ENCODE measurements at regions not wholly inside any gene's neighbourhood (a gene's known extent, or its start where the extent isn't known, plus 50 kb on each side); places are given as distances from the start of the nearest gene placed in this dataset.

GRCh38 chr4:129428454-129428853 lies 332.5 kb downstream of the C4orf33 start:
- no peaks in the 10 kb centered on the region for H3K27me3 ChIP-seq (ENCODE audit: control insufficient read depth, insufficient read depth, low read length)
- no peak overlapping the region for H3K4me2 ChIP-seq (ENCODE audit: low read depth, low read length)
- H3K4ac ChIP-seq (ENCODE audit: low read depth, low read length) = no peak overlapping the region
- no peak overlapping the region for H2BK15ac ChIP-seq (ENCODE audit: low read depth, low read length)
- no peak overlapping the region for H3K23ac ChIP-seq (ENCODE audit: low read depth, low read length)
- H4K20me1 ChIP-seq (ENCODE audit: insufficient read depth, low read length) = no peaks in the 10 kb centered on the region
- no peaks in the 10 kb centered on the region for H3K79me1 ChIP-seq (ENCODE audit: low read depth in 1 of 2, low read length in 2 of 2)
- ATAC-seq (ENCODE audit: low read depth) = no peak
- no peak overlapping the region for H4K91ac ChIP-seq (ENCODE audit: insufficient read depth, low read depth, low read length)
- H2AK9ac ChIP-seq (replicated peaks; ENCODE audit: low read depth, low read length, poor library complexity) = no peak overlapping the region
- dilution Hi-C loops (cut with HindIII; ENCODE audit: low sequenced_read_pairs, unreplicated experiment) = no loop called here
- H3K36me3 ChIP-seq (ENCODE audit: control insufficient read depth, insufficient read depth, low read length) = no peaks in the 10 kb centered on the region
- TF ChIP-seq SMC3 (IDR thresholded peaks at IDR 0.05; ENCODE audit: low read depth, low read length) = no peak
- TF ChIP-seq MAFK (IDR thresholded peaks at IDR 0.05; ENCODE audit: low read depth, low read length) = no peak
- TF ChIP-seq RFX5 (IDR thresholded peaks at IDR 0.05; ENCODE audit: low read depth, low read length) = no peak
- TF ChIP-seq, protein P1, sequence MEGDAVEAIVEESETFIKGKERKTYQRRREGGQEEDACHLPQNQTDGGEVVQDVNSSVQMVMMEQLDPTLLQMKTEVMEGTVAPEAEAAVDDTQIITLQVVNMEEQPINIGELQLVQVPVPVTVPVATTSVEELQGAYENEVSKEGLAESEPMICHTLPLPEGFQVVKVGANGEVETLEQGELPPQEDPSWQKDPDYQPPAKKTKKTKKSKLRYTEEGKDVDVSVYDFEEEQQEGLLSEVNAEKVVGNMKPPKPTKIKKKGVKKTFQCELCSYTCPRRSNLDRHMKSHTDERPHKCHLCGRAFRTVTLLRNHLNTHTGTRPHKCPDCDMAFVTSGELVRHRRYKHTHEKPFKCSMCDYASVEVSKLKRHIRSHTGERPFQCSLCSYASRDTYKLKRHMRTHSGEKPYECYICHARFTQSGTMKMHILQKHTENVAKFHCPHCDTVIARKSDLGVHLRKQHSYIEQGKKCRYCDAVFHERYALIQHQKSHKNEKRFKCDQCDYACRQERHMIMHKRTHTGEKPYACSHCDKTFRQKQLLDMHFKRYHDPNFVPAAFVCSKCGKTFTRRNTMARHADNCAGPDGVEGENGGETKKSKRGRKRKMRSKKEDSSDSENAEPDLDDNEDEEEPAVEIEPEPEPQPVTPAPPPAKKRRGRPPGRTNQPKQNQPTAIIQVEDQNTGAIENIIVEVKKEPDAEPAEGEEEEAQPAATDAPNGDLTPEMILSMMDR (conservative IDR thresholded peaks at IDR 0.05; ENCODE audit: low read depth, low read length) = no peak
- no peak for TF ChIP-seq MXI1 (IDR thresholded peaks at IDR 0.05; ENCODE audit: borderline replicate concordance, low read depth, low read length)
- TF ChIP-seq CHD1 (IDR thresholded peaks at IDR 0.05; ENCODE audit: low read depth, low read length) = no peak
- no peak for TF ChIP-seq POLR2A (IDR thresholded peaks at IDR 0.05; ENCODE audit: low read depth, low read length)
- no peak overlapping the region for H2BK5ac ChIP-seq (ENCODE audit: low read depth, low read length, poor library complexity, severe bottlenecking)
- H3K4me1 ChIP-seq (ENCODE audit: control insufficient read depth, insufficient read depth, low read length) = no peaks in the 10 kb centered on the region
- no peak overlapping the region for H3K18ac ChIP-seq (ENCODE audit: low read depth, low read length)
- ChIA-PET POLR2A (ENCODE audit: unreplicated experiment) (no interaction called here), CTCF (no interaction called here)
- H2AK5ac ChIP-seq (ENCODE audit: low read depth, low read length) = no peak overlapping the region
- no peaks in the 10 kb centered on the region for H3K9me3 ChIP-seq (ENCODE audit: control insufficient read depth, insufficient read depth, low read length)
- in situ Hi-C loops (cut with MboI; ENCODE audit: low sequenced_read_pairs) = no loop called here
- H3K4me3 ChIP-seq (ENCODE audit: insufficient read depth, low read depth, low read length) = no peak overlapping the region
- no peak overlapping the region for H4K5ac ChIP-seq (ENCODE audit: low read depth, low read length)
- no peak overlapping the region for H4K8ac ChIP-seq (ENCODE audit: low read depth in 2 of 2, low read length in 2 of 2)
- no peak for DNase-seq
- intact Hi-C loops (cut with micrococcal nuclease) = no loop called here
- no peak overlapping the region for H3K14ac ChIP-seq (replicated peaks; ENCODE audit: low read depth, low read length)
- no TSS peak for BruUV-seq (replicated peaks)
- no peak overlapping the region for H2BK20ac ChIP-seq (ENCODE audit: low read depth, low read length)
- H2AFZ ChIP-seq (replicated peaks; ENCODE audit: low read length, poor library complexity) = no peak overlapping the region
- no peaks in the 10 kb centered on the region for H3K9me1 ChIP-seq (ENCODE audit: insufficient read depth, low read length)
- WGBS, 2 experiments (ENCODE audit: extremely low coverage in 2 of 2, insufficient read length in 1 of 2) = no CpG with 5 or more reads among the region's 2 CpGs
- H3K27ac ChIP-seq (ENCODE audit: insufficient read depth, low read length) = no peak overlapping the region
- no peak overlapping the region for H2BK120ac ChIP-seq (ENCODE audit: low read depth, low read length)
- no peak overlapping the region for H3K9ac ChIP-seq (ENCODE audit: low read depth, low read length)
- H3K56ac ChIP-seq (ENCODE audit: extremely low read depth, insufficient read depth, low read length) = no peak overlapping the region

Measured in IMR-90 (cell line).